GM19035 (cell line): ENCODE measurements at regions not wholly inside any gene's neighbourhood (a gene's known extent, or its start where the extent isn't known, plus 50 kb on each side); places are given as distances from the start of the nearest gene placed in this dataset.

ENCODE experiments used
- ATAC-seq: cut with Tn5 transposase; IDR thresholded peaks from one replicate; pipeline ENCODE4 v1.9.1; 2021; ENCODE audit not compliant: unreplicated experiment

- ATAC-seq = no peak
These were observed 259.5 kb upstream of the POU2AF2 start for GRCh38 chr11:110986016-110986415.

GRCh38 chr11:110985547-110985946, 260.0 kb upstream of the POU2AF2 start:
- no peak for ATAC-seq

- ATAC-seq = no peak
These were observed 260.8 kb upstream of the POU2AF2 start for GRCh38 chr11:110984693-110985092.

- no peak for ATAC-seq
These were observed 261.4 kb upstream of the POU2AF2 start for GRCh38 chr11:110984147-110984546.

- ATAC-seq = no peak
These were observed 263.3 kb upstream of the POU2AF2 start for GRCh38 chr11:110982214-110982613.

- ATAC-seq = no peak
These were observed 265.8 kb upstream of the POU2AF2 start for GRCh38 chr11:110979696-110980095.

DNA sequence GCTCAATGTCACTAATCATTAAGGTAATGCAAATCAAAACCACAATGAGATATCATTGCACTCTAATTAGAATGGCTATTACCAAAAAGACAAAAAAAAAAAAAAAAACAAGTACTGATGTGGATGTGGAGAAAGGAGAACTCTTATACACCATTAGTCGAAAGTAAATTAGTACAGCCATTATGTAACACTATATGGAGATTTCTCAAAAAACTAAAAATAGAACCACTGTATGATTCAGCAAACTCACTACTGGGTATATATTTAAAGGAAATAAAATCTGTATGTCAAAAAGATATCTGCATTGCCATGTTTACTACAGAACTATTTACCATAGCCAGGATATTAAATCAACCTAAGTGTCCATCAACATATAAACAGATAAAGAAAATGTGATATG, 265.4 kb upstream of the ARHGAP20 start:
- no peak for ATAC-seq

DNA sequence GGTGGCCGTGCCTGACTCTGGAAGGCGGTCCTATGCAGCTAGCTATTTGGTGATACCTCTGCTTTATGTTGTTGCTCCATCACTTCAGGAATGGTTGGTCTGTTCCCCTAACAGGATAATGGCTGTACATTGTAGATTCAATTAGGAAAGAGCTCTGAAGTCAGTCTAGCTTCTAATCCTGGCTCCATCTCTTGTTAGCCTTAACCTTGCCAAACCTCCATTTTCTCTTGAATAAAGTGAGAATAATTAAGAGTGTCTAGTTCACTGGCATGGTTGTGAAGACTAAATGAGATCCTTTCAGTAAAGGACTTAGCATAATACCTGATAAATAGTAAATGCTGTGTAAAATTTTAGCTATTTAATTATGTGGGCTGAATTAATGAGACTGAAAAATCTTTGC, 262.5 kb upstream of the ARHGAP20 start:
- ATAC-seq = no peak

DNA sequence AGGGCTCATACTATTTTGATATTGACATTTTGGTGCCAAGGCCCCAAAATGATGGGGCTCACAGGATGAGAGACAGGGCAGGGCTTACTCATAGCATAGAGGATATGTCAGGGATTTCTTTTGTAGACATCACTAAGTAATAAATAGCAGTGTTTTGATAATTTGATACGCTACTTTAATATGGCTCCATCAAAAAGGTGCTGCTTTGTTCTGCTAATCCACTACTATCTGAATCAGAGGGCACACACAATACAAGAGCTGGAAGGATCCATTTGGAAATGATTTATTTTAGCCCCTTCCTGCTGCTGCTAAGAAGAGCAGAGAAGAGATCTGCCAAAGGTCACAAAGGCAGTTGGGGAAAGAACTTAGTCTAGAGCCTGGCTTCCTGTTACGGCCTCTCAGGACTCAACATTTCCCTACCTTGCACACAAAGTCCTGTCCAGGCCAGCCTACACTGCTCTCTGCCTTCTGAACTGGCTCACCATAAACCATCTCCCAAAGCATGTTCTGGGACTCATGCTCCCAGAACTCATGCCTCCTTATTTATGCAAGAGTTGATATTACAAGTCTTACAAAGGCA, 261.3 kb upstream of the ARHGAP20 start:
- ATAC-seq = no peak

- ATAC-seq = no peak
These were observed 260.4 kb upstream of the ARHGAP20 start for GRCh38 chr11:110972640-110973039.

GRCh38 chr11:110972106-110972505, 259.9 kb upstream of the ARHGAP20 start:
- ATAC-seq = no peak

GRCh38 chr11:110971140-110971539, 258.9 kb upstream of the ARHGAP20 start:
- ATAC-seq = no peak

DNA sequence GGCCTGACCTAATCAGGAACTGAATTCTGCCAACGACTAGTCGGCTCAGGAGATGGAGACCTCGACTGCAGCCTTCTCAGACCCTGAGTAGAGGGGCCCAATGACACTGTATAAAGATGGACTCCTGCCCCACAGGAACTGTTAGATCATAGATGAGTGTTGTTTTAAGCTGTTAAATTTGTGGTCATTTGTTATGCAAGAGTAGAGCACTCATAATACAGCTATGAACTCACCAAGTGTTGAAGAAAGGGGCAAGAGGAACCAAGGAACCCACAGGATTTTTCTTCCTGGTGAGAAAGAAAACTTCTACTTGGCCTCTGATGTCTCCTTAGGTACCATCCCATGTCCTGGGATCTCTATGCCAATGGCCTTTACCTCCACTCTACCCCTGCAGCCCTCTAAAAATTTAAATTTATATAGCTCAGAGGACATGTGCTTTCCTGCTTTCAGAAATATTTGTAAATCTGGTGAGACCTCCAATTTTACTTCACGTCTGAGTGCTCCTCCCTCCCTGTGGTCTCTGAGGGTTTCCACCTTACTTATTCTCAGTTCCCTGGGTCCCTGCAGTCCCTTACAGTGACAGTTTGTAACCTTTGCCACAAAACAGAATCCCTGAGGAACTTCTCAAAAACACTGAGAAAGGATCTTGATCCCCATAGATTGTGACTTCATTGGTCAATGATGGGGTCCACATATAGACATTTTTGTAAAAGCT, 256.3 kb upstream of the ARHGAP20 start:
- no peak for ATAC-seq

- no peak for ATAC-seq
These were observed 253.9 kb upstream of the ARHGAP20 start for GRCh38 chr11:110966131-110966530.

- ATAC-seq = no peak
These were observed 250.7 kb upstream of the ARHGAP20 start for GRCh38 chr11:110962921-110963320.

DNA sequence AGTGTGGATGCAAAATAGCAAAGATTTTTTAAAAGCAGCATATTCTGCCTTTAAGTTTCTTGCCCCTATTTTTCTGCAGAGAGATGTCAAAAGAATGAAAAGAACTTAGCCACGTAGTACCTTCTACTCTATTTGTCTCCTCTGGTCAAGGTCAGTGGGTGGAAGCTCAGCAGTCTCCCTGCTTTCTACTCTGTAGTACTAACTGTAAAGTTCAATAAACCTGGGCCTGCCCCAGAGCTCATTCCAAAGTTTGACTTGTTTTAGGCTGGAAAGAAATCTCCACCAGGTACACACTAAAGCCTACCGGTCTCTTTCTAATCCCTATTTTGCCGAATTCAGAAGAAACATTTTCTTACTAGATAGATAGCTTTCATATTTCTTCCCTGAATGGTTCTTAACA, 247.9 kb upstream of the ARHGAP20 start:
- ATAC-seq = no peak

- no peak for ATAC-seq
These were observed 246.0 kb upstream of the ARHGAP20 start for GRCh38 chr11:110958216-110958615.

- no peak for ATAC-seq
These were observed 243.5 kb upstream of the ARHGAP20 start for GRCh38 chr11:110955776-110956175.

GRCh38 chr11:110951950-110952503, 239.8 kb upstream of the ARHGAP20 start:
- no peak for ATAC-seq

GRCh38 chr11:110951037-110951949, 239.1 kb upstream of the ARHGAP20 start:
- no peak for ATAC-seq

GRCh38 chr11:110948112-110948511, 235.9 kb upstream of the ARHGAP20 start:
- no peak for ATAC-seq

DNA sequence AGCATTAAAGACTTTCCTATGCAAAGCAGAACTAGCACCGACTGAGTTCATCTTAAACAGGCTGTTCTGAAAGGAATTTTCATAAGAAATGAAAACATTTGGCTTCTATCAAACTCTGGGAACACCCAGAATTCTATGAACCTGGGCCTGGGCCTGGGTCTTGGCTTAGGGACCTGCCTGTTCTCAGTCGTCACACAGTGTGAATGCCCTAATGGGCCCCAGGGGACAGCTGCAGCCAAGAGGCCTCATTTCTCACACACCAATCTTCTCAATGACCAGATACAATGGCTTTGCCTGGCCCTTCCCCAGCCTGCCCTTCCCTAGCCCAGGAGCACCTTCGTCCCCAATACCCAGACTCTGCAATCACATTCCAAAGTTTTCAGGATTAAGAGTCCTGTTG, 234.9 kb upstream of the ARHGAP20 start:
- ATAC-seq = no peak
